SU-DHL-6 (cell line): ENCODE measurements at regions not wholly inside any gene's neighbourhood (a gene's known extent, or its start where the extent isn't known, plus 50 kb on each side); places are given as distances from the start of the nearest gene placed in this dataset.

Source experiments
- CTCF ChIP-seq: fragments of 200-600 bp; sonication (generic); IDR thresholded peaks from one replicate; pipeline ENCODE4 v1.5.1; 2017; ENCODE audit warnings: antibody characterized with exemption, mild to moderate bottlenecking, low read length, moderate library complexity; ENCODE audit not compliant: insufficient read depth, poor library complexity, severe bottlenecking
- EZH2phosphoT487 ChIP-seq: fragments of 200-600 bp; sonication (generic), shearing (Covaris generic); conservative IDR thresholded peaks from 2 replicates; pipeline ENCODE4 v1.6.1; 2018; ENCODE audit warnings: mild to moderate bottlenecking, antibody characterized with exemption, low read length, moderate library complexity, mixed read lengths

GRCh38 chr2:109670556-109671411 is 56.6 kb downstream of the SOWAHC start:
- TF ChIP-seq CTCF (no peak), EZH2phosphoT487 (no peak)
